Thyroid gland (tissue), 4 donors: ENCODE measurements at regions not wholly inside any gene's neighbourhood (a gene's known extent, or its start where the extent isn't known, plus 50 kb on each side); places are given as distances from the start of the nearest gene placed in this dataset.

Experiments
- POLR2A ChIP-seq, 2 donors: fragments of 450-650 bp; IDR thresholded peaks; one replicate each; pipeline ENCODE4 v1.6.1; 2017; ENCODE audit warnings: antibody characterized with exemption in 2 of 2, mild to moderate bottlenecking in 2 of 2, moderate library complexity in 1 of 2
- TF ChIP-seq, protein P1 (sequence below), 6 experiments: fragments of 200-600 bp in 3 of 6; fragments of 450-650 bp in 3 of 6; sonication (generic) in 3 of 6; IDR thresholded peaks; one replicate each; pipeline ENCODE4 v1.5.1; 2016 to 2019; ENCODE audit warnings: antibody characterized with exemption in 6 of 6, mild to moderate bottlenecking in 2 of 6, inconsistent platforms in 1 of 6, moderate library complexity in 1 of 6

DNA sequence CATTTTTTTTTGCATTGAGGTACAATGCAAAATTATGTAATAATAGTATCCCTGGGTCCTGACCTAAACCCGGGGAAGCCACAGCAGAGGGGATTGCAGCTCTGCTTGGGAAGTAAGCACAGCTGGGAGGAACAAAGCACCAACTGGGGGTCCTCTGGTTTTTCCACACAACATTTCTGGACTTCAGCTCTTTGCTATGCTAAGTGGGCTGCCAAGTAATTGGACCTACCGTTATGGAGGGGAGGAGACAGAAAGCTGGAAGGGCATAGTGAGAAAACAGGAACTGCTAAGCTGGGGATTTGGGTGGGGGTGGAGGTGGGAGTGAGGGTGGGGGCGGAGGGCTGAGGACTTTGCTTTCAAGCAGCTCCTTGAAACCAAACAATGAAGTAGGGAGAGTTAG, 183.3 kb downstream of the ZIC3 start:
- TF ChIP-seq, protein P1, sequence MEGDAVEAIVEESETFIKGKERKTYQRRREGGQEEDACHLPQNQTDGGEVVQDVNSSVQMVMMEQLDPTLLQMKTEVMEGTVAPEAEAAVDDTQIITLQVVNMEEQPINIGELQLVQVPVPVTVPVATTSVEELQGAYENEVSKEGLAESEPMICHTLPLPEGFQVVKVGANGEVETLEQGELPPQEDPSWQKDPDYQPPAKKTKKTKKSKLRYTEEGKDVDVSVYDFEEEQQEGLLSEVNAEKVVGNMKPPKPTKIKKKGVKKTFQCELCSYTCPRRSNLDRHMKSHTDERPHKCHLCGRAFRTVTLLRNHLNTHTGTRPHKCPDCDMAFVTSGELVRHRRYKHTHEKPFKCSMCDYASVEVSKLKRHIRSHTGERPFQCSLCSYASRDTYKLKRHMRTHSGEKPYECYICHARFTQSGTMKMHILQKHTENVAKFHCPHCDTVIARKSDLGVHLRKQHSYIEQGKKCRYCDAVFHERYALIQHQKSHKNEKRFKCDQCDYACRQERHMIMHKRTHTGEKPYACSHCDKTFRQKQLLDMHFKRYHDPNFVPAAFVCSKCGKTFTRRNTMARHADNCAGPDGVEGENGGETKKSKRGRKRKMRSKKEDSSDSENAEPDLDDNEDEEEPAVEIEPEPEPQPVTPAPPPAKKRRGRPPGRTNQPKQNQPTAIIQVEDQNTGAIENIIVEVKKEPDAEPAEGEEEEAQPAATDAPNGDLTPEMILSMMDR (IDR thresholded peaks at IDR 0.05) = no peak
- no peak for TF ChIP-seq POLR2A (IDR thresholded peaks at IDR 0.05)
